Activated T-cell treated with anti-CD3 and anti-CD28 coated beads, Interleukin-2, amount 50 U/mL, for 72 hours (primary cell): ENCODE measurements at regions not wholly inside any gene's neighbourhood (a gene's known extent, or its start where the extent isn't known, plus 50 kb on each side); places are given as distances from the start of the nearest gene placed in this dataset.

Experiments
- ATAC-seq, 2 donors: fragments of 150-1000 bp; cut with Tn5 transposase; replicated peaks in 1 of 2; 2 replicates each; pipeline ENCODE4 v1.10.0; 2021; ENCODE audit warnings: moderate library complexity in 2 of 2, mild to moderate bottlenecking in 1 of 2
- DNase-seq, 2 donors: peaks; one replicate each; pipeline ENCODE4 v3.0.0; 2021 to 2022; ENCODE audit warnings: mixed read lengths in 1 of 2
- H3K27ac Mint-ChIP-seq: one replicate; pipeline ENCODE4 v1.8.0; 2022; ENCODE audit warnings: mild to moderate bottlenecking, moderate library complexity, mixed read lengths
- H3K27me3 Mint-ChIP-seq: one replicate; pipeline ENCODE4 v1.8.0; 2022; ENCODE audit warnings: low read depth, mixed read lengths
- H3K36me3 Mint-ChIP-seq, 2 donors: one replicate each; pipeline ENCODE4 v1.8.0; 2022; ENCODE audit warnings: mixed read lengths in 2 of 2, mild to moderate bottlenecking in 1 of 2; ENCODE audit not compliant: insufficient read depth in 2 of 2
- H3K4me1 Mint-ChIP-seq: one replicate; pipeline ENCODE4 v1.8.0; 2022; ENCODE audit warnings: low read depth, mixed read lengths
- H3K4me3 Mint-ChIP-seq, 2 donors: one replicate each; pipeline ENCODE4 v1.8.0; 2022; ENCODE audit warnings: mild to moderate bottlenecking in 2 of 2, mixed read lengths in 2 of 2, moderate library complexity in 2 of 2
- H3K9me3 Mint-ChIP-seq, 2 donors: one replicate each; pipeline ENCODE4 v1.8.0; 2022; ENCODE audit warnings: mixed read lengths in 2 of 2

- Mint-ChIP-seq H3K36me3 (no peaks in the 10 kb centered on the region), H3K9me3 (peaks cover 7 to 8% of the 10 kb centered on the region in 2 donors), H3K27me3 (no peaks in the 10 kb centered on the region), H3K4me1 (no peaks in the 10 kb centered on the region), H3K4me3 (no peak overlapping the region), H3K27ac (no peak overlapping the region)
- no peak for ATAC-seq
- DNase-seq: no peak
Observed at GRCh38 chr5:144548936-144549335, 378.3 kb downstream of the KCTD16 start.

- no peak overlapping the region for H3K4me3 Mint-ChIP-seq
- H3K27me3 Mint-ChIP-seq: no peaks in the 10 kb centered on the region
- ATAC-seq (no peak), DNase-seq (no peak)
- H3K4me1 Mint-ChIP-seq: no peaks in the 10 kb centered on the region
- peaks cover 6 to 8% of the 10 kb centered on the region in 2 donors for H3K9me3 Mint-ChIP-seq
- no peaks in the 10 kb centered on the region for H3K36me3 Mint-ChIP-seq
- no peak overlapping the region for H3K27ac Mint-ChIP-seq
Observed at GRCh38 chr5:144547098-144547499, 376.4 kb downstream of the KCTD16 start.

GRCh38 chr5:144538845-144539244, 368.2 kb downstream of the KCTD16 start:
- no peaks in the 10 kb centered on the region for H3K36me3 Mint-ChIP-seq

More at GRCh38 chr5:144538845-144539244, 368.2 kb downstream of the KCTD16 start:
- Mint-ChIP-seq H3K27me3 (no peaks in the 10 kb centered on the region), H3K27ac (no peak overlapping the region), H3K9me3 (peaks cover 3 to 4% of the 10 kb centered on the region in 2 donors), H3K4me1 (no peaks in the 10 kb centered on the region), H3K4me3 (no peak overlapping the region)
- ATAC-seq: no peak
- DNase-seq: no peak
